HG03342 (cell line): ENCODE measurements at regions not wholly inside any gene's neighbourhood (a gene's known extent, or its start where the extent isn't known, plus 50 kb on each side); places are given as distances from the start of the nearest gene placed in this dataset.

Experiments
- ATAC-seq: cut with Tn5 transposase; IDR thresholded peaks from one replicate; pipeline ENCODE4 v1.9.1; 2021; ENCODE audit warnings: mild to moderate bottlenecking, moderate library complexity; ENCODE audit not compliant: unreplicated experiment

DNA sequence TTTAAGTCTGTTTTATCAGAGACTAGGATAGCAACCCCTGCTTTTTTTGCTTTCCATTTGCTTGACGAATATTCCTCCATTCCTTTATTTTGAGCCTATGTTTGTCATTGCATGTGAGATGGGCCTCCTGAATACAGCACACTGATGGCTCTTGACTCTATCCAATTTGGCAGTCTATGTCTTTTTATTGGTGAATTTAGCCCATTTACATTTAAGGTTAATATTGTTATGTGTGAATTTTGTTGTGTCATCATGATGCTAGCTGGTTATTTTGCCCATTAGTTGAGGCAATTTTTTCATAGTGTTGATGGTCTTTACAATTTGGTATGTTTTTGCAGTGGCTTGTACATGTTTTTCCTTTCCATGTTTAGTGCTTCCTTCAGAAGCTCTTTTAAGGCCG, 50.7 kb upstream of the PDE4B start:
- ATAC-seq: no peak
